HEK293 (cell line): ENCODE measurements at regions not wholly inside any gene's neighbourhood (a gene's known extent, or its start where the extent isn't known, plus 50 kb on each side); places are given as distances from the start of the nearest gene placed in this dataset.

ENCODE experiments used
- KLF10 ChIP-seq: fragments of 450-650 bp; IDR thresholded peaks from 2 replicates; pipeline ENCODE4 v1.5.1; 2018; ENCODE audit warnings: missing biosample characterization, mild to moderate bottlenecking, missing genetic modification characterization
- MZF1 ChIP-seq: fragments of 450-650 bp; formaldehyde crosslinking; IDR thresholded peaks from 2 replicates; pipeline ENCODE4 v1.5.1; 2017; ENCODE audit warnings: missing biosample characterization, missing genetic modification characterization, borderline replicate concordance
- ZBTB20 ChIP-seq: fragments of 450-650 bp; formaldehyde crosslinking; IDR thresholded peaks from 2 replicates; pipeline ENCODE4 v1.5.1; 2016; ENCODE audit warnings: missing biosample characterization, missing genetic modification characterization
- ZBTB7A ChIP-seq: fragments of 450-650 bp; formaldehyde crosslinking; IDR thresholded peaks from 2 replicates; pipeline ENCODE4 v1.5.1; 2016; ENCODE audit warnings: low read depth, missing biosample characterization, missing genetic modification characterization
- ZNF416 ChIP-seq: fragments of 450-650 bp; formaldehyde crosslinking; IDR thresholded peaks from 2 replicates; pipeline ENCODE4 v1.5.1; 2016; ENCODE audit warnings: missing biosample characterization, missing genetic modification characterization
- ZNF544 ChIP-seq: fragments of 450-650 bp; formaldehyde crosslinking; IDR thresholded peaks from 2 replicates; pipeline ENCODE4 v1.5.0; 2017; ENCODE audit warnings: missing biosample characterization, missing genetic modification characterization
- ZNF600 ChIP-seq: fragments of 450-650 bp; formaldehyde crosslinking; IDR thresholded peaks from 2 replicates; pipeline ENCODE4 v1.5.1; 2016; ENCODE audit warnings: missing biosample characterization, missing genetic modification characterization
- ZNF670 ChIP-seq: fragments of 450-650 bp; formaldehyde crosslinking; IDR thresholded peaks from 2 replicates; pipeline ENCODE4 v1.5.1; 2016; ENCODE audit warnings: missing biosample characterization, missing genetic modification characterization, low read depth
- TF ChIP-seq, protein P1 (sequence below): fragments of 450-650 bp; formaldehyde crosslinking; IDR thresholded peaks from 2 replicates; pipeline ENCODE4 v1.5.1; 2016; ENCODE audit warnings: missing biosample characterization, missing genetic modification characterization
- TF ChIP-seq, protein P2 (sequence below): fragments of 450-650 bp; formaldehyde crosslinking; IDR thresholded peaks from 2 replicates; pipeline ENCODE4 v1.5.1; 2016; ENCODE audit warnings: missing biosample characterization, missing genetic modification characterization

DNA sequence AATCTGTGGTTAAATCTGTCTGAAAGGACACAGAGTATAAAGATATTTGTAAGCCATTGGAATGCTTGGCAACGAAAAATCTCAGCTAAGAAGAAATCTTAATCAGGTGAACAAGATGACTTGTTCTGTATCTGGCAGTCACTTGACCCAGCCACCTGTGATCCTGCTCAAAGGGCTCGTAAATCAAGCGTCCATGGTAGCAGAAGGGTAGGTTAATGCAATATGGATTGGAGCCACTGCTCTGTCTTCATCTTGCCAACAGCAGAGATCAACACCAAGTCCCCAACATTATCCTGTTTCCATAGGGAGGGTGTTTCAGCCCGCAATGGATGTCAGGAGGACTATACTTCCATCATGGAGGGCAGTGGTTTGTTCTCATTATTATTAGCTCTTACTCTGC lies 378.4 kb downstream of the CDH7 start:
- no peak for TF ChIP-seq ZBTB7A
- no peak for TF ChIP-seq ZNF600 (tag by site-specific recombination)
- TF ChIP-seq, protein P1, sequence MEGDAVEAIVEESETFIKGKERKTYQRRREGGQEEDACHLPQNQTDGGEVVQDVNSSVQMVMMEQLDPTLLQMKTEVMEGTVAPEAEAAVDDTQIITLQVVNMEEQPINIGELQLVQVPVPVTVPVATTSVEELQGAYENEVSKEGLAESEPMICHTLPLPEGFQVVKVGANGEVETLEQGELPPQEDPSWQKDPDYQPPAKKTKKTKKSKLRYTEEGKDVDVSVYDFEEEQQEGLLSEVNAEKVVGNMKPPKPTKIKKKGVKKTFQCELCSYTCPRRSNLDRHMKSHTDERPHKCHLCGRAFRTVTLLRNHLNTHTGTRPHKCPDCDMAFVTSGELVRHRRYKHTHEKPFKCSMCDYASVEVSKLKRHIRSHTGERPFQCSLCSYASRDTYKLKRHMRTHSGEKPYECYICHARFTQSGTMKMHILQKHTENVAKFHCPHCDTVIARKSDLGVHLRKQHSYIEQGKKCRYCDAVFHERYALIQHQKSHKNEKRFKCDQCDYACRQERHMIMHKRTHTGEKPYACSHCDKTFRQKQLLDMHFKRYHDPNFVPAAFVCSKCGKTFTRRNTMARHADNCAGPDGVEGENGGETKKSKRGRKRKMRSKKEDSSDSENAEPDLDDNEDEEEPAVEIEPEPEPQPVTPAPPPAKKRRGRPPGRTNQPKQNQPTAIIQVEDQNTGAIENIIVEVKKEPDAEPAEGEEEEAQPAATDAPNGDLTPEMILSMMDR (tag by site-specific recombination): no peak
- no peak for TF ChIP-seq ZBTB20 (tag by site-specific recombination)
- TF ChIP-seq KLF10 (tag by site-specific recombination): no peak
- TF ChIP-seq, protein P2, sequence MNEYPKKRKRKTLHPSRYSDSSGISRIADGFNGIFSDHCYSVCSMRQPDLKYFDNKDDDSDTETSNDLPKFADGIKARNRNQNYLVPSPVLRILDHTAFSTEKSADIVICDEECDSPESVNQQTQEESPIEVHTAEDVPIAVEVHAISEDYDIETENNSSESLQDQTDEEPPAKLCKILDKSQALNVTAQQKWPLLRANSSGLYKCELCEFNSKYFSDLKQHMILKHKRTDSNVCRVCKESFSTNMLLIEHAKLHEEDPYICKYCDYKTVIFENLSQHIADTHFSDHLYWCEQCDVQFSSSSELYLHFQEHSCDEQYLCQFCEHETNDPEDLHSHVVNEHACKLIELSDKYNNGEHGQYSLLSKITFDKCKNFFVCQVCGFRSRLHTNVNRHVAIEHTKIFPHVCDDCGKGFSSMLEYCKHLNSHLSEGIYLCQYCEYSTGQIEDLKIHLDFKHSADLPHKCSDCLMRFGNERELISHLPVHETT (tag by site-specific recombination): no peak
- TF ChIP-seq ZNF544 (tag by site-specific recombination): no peak
- TF ChIP-seq MZF1 (tag by site-specific recombination): no peak
- TF ChIP-seq ZNF416 (tag by site-specific recombination): no peak
- no peak for TF ChIP-seq ZNF670 (tag by site-specific recombination)
